ENCODE measurements at regions not wholly inside any gene's neighbourhood (a gene's known extent, or its start where the extent isn't known, plus 50 kb on each side); places are given as distances from the start of the nearest gene placed in this dataset.
"Not testable (repeated sequence)": the region's sequence is repeated elsewhere in the genome, so short reads cannot be mapped to it uniquely, and the experiment has no call there.

GRCh38 chr13:108070491-108070890 lies 144.8 kb downstream of the LIG4 start:
- no peak overlapping the region for H3K4me3 ChIP-seq (ENCODE audit: low read depth, low read length)
- no peak for DNase-seq (ENCODE audit: low read depth)
- TF ChIP-seq CTCF (conservative IDR thresholded peaks at IDR 0.05; ENCODE audit: low read depth, low read length): no peak

- no peak for TF ChIP-seq CTCF (conservative IDR thresholded peaks at IDR 0.05; ENCODE audit: low read depth, low read length)
- no peak for DNase-seq (ENCODE audit: low read depth)
- H3K4me3 ChIP-seq (ENCODE audit: low read depth, low read length): no peak overlapping the region
These were observed 145.7 kb downstream of the LIG4 start for GRCh38 chr13:108069521-108070210.

GRCh38 chr13:108064372-108064771 lies 151.0 kb downstream of the LIG4 start:
- not testable (repeated sequence) for H3K4me3 ChIP-seq (ENCODE audit: low read depth, low read length); DNase-seq (ENCODE audit: low read depth)

GRCh38 chr13:108060111-108060510 lies 155.2 kb downstream of the LIG4 start:
- no peak overlapping the region for H3K4me3 ChIP-seq (ENCODE audit: low read depth, low read length)
- no peak for TF ChIP-seq CTCF (conservative IDR thresholded peaks at IDR 0.05; ENCODE audit: low read depth, low read length)
- no peak for DNase-seq (ENCODE audit: low read depth)

GRCh38 chr13:108056278-108056677 lies 159.1 kb downstream of the LIG4 start:
- H3K4me3 ChIP-seq (ENCODE audit: low read depth, low read length): no peak overlapping the region
- no peak for TF ChIP-seq CTCF (conservative IDR thresholded peaks at IDR 0.05; ENCODE audit: low read depth, low read length)

GRCh38 chr13:108049211-108049610 lies 166.1 kb downstream of the LIG4 start:
- no peak overlapping the region for H3K4me3 ChIP-seq (ENCODE audit: low read depth, low read length)
- TF ChIP-seq CTCF (conservative IDR thresholded peaks at IDR 0.05; ENCODE audit: low read depth, low read length): no peak
- DNase-seq (ENCODE audit: low read depth): no peak

More at GRCh38 chr13:108056278-108056677, 159.1 kb downstream of the LIG4 start:
- no peak for DNase-seq (ENCODE audit: low read depth)

GRCh38 chr13:108044954-108045353 lies 170.4 kb downstream of the LIG4 start:
- no peak overlapping the region for H3K4me3 ChIP-seq (ENCODE audit: low read depth, low read length)
- TF ChIP-seq CTCF (conservative IDR thresholded peaks at IDR 0.05; ENCODE audit: low read depth, low read length): no peak
- DNase-seq (ENCODE audit: low read depth): no peak

GRCh38 chr13:108042866-108043265 lies 172.5 kb downstream of the LIG4 start:
- DNase-seq (ENCODE audit: low read depth); H3K4me3 ChIP-seq (ENCODE audit: low read depth, low read length): not testable (repeated sequence)
